ENCODE measurements at regions not wholly inside any gene's neighbourhood (a gene's known extent, or its start where the extent isn't known, plus 50 kb on each side); places are given as distances from the start of the nearest gene placed in this dataset.

DNA sequence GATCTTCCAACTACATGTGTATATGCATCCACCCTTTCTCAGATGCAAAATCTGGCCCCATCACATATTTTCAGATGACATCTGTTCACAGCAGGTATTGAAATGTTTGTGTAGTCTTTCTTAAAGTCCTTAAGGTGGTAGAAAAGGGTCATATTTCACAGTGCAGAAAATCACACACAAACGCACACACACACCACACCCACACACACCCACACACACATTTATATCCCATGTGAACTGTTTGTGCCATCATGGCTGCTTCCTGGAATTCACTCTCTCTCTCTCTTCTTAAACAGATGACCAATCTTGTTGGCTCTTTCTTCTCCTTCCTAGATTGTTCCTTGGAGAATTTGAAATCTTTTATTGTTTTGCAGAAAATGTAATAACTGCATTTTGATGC is 663.0 kb upstream of the GRM3 start:
- H3K27ac ChIP-seq (ENCODE audit: control insufficient read depth, insufficient read depth, low read length), result no peak overlapping the region
- FAIRE-seq (no peak), DNase-seq (ENCODE audit: low read depth, low spot score) (no peak)
- H3K27me3 ChIP-seq (ENCODE audit: control insufficient read depth, extremely low read depth, insufficient read depth, low read length), result no peaks in the 10 kb centered on the region
- no peaks in the 10 kb centered on the region for H3K36me3 ChIP-seq (ENCODE audit: control insufficient read depth in 2 of 2, extremely low read depth in 1 of 2, insufficient read depth in 2 of 2, low read length in 2 of 2)
- no peak overlapping the region for H3K9ac ChIP-seq (ENCODE audit: control insufficient read depth, extremely low read depth, insufficient read depth, low read length)
- no peaks in the 10 kb centered on the region for H3K9me1 ChIP-seq (ENCODE audit: control insufficient read depth, extremely low read depth, insufficient read depth, low read length)
- H3K79me2 ChIP-seq (ENCODE audit: control insufficient read depth, insufficient read depth, low read length), result no peaks in the 10 kb centered on the region
- H3K9me3 ChIP-seq (ENCODE audit: control insufficient read depth, low read depth, low read length), result no peaks in the 10 kb centered on the region
- H3K4me2 ChIP-seq (ENCODE audit: control insufficient read depth, extremely low read depth, insufficient read depth, low read depth, low read length), result no peak overlapping the region
- no peak overlapping the region for H3K4me3 ChIP-seq (ENCODE audit: control insufficient read depth in 2 of 3, extremely low read depth in 1 of 3, insufficient read depth in 2 of 3, low read depth in 1 of 3, low read length in 3 of 3)
- no peaks in the 10 kb centered on the region for H4K20me1 ChIP-seq (ENCODE audit: control insufficient read depth, extremely low read depth, insufficient read depth, low read length)
- dilution Hi-C loops (cut with MboI; ENCODE audit: extremely low pct_ligation_motif_present, low sequenced_read_pairs), result no loop called here
- TF ChIP-seq, protein P1, sequence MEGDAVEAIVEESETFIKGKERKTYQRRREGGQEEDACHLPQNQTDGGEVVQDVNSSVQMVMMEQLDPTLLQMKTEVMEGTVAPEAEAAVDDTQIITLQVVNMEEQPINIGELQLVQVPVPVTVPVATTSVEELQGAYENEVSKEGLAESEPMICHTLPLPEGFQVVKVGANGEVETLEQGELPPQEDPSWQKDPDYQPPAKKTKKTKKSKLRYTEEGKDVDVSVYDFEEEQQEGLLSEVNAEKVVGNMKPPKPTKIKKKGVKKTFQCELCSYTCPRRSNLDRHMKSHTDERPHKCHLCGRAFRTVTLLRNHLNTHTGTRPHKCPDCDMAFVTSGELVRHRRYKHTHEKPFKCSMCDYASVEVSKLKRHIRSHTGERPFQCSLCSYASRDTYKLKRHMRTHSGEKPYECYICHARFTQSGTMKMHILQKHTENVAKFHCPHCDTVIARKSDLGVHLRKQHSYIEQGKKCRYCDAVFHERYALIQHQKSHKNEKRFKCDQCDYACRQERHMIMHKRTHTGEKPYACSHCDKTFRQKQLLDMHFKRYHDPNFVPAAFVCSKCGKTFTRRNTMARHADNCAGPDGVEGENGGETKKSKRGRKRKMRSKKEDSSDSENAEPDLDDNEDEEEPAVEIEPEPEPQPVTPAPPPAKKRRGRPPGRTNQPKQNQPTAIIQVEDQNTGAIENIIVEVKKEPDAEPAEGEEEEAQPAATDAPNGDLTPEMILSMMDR (optimal IDR thresholded peaks at IDR 0.05 in 1 of 3, IDR thresholded peaks at IDR 0.05 in 1 of 3, conservative IDR thresholded peaks at IDR 0.05 in 1 of 3; ENCODE audit: extremely low read depth in 1 of 3, insufficient read depth in 2 of 3, low read length in 3 of 3), result no peak
- no peak for TF ChIP-seq EZH2 (IDR thresholded peaks at IDR 0.05; ENCODE audit: low read length)
- H2AFZ ChIP-seq (ENCODE audit: control insufficient read depth, low read length), result no peak overlapping the region
- H3K4me1 ChIP-seq (ENCODE audit: control insufficient read depth, extremely low read depth, insufficient read depth, low read length), result no peaks in the 10 kb centered on the region

DNA sequence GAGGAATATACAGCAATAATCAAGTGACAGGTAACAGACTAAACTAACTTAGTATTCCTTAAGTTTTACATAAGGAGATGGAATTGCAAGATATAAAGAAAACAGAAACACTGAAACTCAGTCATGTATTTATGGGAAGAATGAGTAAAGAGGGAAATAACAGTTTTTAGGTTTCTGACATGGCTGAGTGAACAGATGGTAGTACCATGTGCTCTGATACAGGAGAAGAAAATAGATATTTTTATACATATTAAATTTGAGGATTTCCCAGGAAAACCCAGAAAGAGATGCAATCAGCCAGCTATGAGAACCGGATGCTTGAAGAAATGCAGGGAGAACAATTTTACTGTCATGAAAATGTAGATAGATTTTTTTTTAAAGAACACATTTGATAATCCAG is 669.5 kb upstream of the GRM3 start:
- H3K4me1 ChIP-seq (ENCODE audit: control insufficient read depth, extremely low read depth, insufficient read depth, low read length), result no peaks in the 10 kb centered on the region
- H3K4me2 ChIP-seq (ENCODE audit: control insufficient read depth, extremely low read depth, insufficient read depth, low read depth, low read length), result no peak overlapping the region
- H4K20me1 ChIP-seq (ENCODE audit: control insufficient read depth, extremely low read depth, insufficient read depth, low read length), result no peaks in the 10 kb centered on the region
- no peak overlapping the region for H2AFZ ChIP-seq (ENCODE audit: control insufficient read depth, low read length)
- TF ChIP-seq EZH2 (IDR thresholded peaks at IDR 0.05; ENCODE audit: low read length), result no peak
- TF ChIP-seq, protein P1 (optimal IDR thresholded peaks at IDR 0.05 in 1 of 3, IDR thresholded peaks at IDR 0.05 in 1 of 3, conservative IDR thresholded peaks at IDR 0.05 in 1 of 3; ENCODE audit: extremely low read depth in 1 of 3, insufficient read depth in 2 of 3, low read length in 3 of 3), result no peak
- H3K9ac ChIP-seq (ENCODE audit: control insufficient read depth, extremely low read depth, insufficient read depth, low read length), result no peak overlapping the region
- H3K9me1 ChIP-seq (ENCODE audit: control insufficient read depth, extremely low read depth, insufficient read depth, low read length), result no peaks in the 10 kb centered on the region
- dilution Hi-C loops (cut with MboI; ENCODE audit: extremely low pct_ligation_motif_present, low sequenced_read_pairs), result no loop called here
- H3K27me3 ChIP-seq (ENCODE audit: control insufficient read depth, extremely low read depth, insufficient read depth, low read length), result no peaks in the 10 kb centered on the region
- FAIRE-seq (no peak), DNase-seq (ENCODE audit: low read depth, low spot score) (no peak)
- no peak overlapping the region for H3K4me3 ChIP-seq (ENCODE audit: control insufficient read depth in 2 of 3, extremely low read depth in 1 of 3, insufficient read depth in 2 of 3, low read depth in 1 of 3, low read length in 3 of 3)
- no peaks in the 10 kb centered on the region for H3K36me3 ChIP-seq (ENCODE audit: control insufficient read depth in 2 of 2, extremely low read depth in 1 of 2, insufficient read depth in 2 of 2, low read length in 2 of 2)
- H3K9me3 ChIP-seq (ENCODE audit: control insufficient read depth, low read depth, low read length), result no peaks in the 10 kb centered on the region
- no peaks in the 10 kb centered on the region for H3K79me2 ChIP-seq (ENCODE audit: control insufficient read depth, insufficient read depth, low read length)
- H3K27ac ChIP-seq (ENCODE audit: control insufficient read depth, insufficient read depth, low read length), result no peak overlapping the region

All from keratinocyte (primary cell).